ENCODE measurements at regions not wholly inside any gene's neighbourhood (a gene's known extent, or its start where the extent isn't known, plus 50 kb on each side); places are given as distances from the start of the nearest gene placed in this dataset.

- H3K4me3 ChIP-seq (ENCODE audit: low read length), result peak overlapping the region; percentile 60
- Mint-ChIP-seq H3K27me3 (peaks cover 13% of the 10 kb centered on the region), H3K9me3 (no peaks in the 10 kb centered on the region), H3K36me3 (ENCODE audit: low read depth) (peaks cover 18% of the 10 kb centered on the region), H3K27ac (peak overlapping the region; percentile 100), H3K4me1 (ENCODE audit: low read depth) (peaks cover 57% of the 10 kb centered on the region), H3K4me3 (peak overlapping the region; percentile 98)
- CTCF ChIA-PET, result interaction anchor here (1.3 to 5.1 kb wide), 3 partner anchors 159 to 307 kb away, joined by 3 to 25 read pairs (median 14); no protein-coding TSS in a partner anchor
- intact Hi-C loops (cut with DNase I, micrococcal nuclease), result loop anchor here (2.0 to 10.0 kb wide), 5 partner anchors 41 to 310 kb away; no protein-coding TSS in a partner anchor
- ATAC-seq (ENCODE audit: poor library complexity) (peak; percentile 16), DNase-seq (peak in 12 of 14 experiments; percentile 28 to 86 (median 41))
- H3K9me3 ChIP-seq (ENCODE audit: control insufficient read depth in 1 of 2, insufficient read depth in 1 of 2, low read length in 2 of 2), result no peaks in the 10 kb centered on the region
- no peaks in the 10 kb centered on the region for H3K27me3 ChIP-seq (ENCODE audit: control insufficient read depth in 1 of 2, insufficient read depth in 2 of 2, low read length in 2 of 2)
- TF ChIP-seq CTCF (IDR thresholded peaks at IDR 0.05), result no peak
- H3K4me1 ChIP-seq (ENCODE audit: insufficient read depth, low read length), result peaks cover 44% of the 10 kb centered on the region
- peak overlapping the region in 1 of 2 donors; percentile 52 for H3K27ac ChIP-seq (ENCODE audit: low read depth in 1 of 2, low read length in 2 of 2)
- POLR2A ChIA-PET, result interaction anchor here (0.6 to 10.8 kb wide), 9 partner anchors 8 to 306 kb away, joined by 3 to 523 read pairs (median 6); partner anchors contain the start of gene TBL1XR1
- H3K36me3 ChIP-seq (ENCODE audit: insufficient read depth, low read length), result no peaks in the 10 kb centered on the region
These were observed 161.1 kb upstream of the TBL1XR1 start for GRCh38 chr3:177358091-177358976.

DNA sequence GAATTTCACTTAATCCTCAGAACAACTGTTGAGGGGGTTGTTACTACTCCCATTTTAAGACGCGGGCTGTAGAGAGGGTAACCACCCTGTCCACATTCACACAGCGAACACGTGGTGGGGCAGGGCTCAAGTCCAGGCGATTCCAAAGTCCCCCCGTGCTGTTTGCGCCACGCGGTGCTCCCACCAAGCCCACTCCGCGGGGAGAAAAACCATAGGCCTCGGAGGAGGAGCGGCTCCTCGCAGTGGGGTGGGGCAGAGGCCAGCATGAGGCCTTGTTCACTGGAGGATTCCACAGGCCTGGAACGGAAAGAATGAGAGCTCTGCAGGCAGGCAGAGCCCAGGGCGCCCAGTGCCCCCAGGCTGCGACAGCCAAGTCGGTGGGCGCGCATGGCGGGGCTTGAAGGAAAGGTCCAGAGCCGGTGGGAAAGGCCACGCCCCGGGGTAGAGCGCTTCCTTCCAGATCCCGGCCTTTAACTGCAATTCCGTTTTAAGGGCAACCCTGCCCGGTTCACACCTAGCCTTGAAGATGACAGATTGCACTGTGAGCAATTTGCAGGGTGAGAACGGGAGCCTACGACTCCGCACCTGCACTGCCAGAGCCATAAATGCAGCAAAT is 161.8 kb upstream of the TBL1XR1 start:
- Mint-ChIP-seq H3K4me1 (ENCODE audit: low read depth) (peaks cover 57% of the 10 kb centered on the region), H3K4me3 (peak overlapping the region; percentile 98), H3K9me3 (no peaks in the 10 kb centered on the region), H3K27me3 (peaks cover 13% of the 10 kb centered on the region), H3K27ac (peak overlapping the region; percentile 100), H3K36me3 (ENCODE audit: low read depth) (peaks cover 18% of the 10 kb centered on the region)
- ATAC-seq (ENCODE audit: poor library complexity) (peak; percentile 35), DNase-seq (peak; percentile 20 to 73 (median 42))
- Histone ChIP-seq H3K9me3 (ENCODE audit: control insufficient read depth in 1 of 2, insufficient read depth in 1 of 2, low read length in 2 of 2) (no peaks in the 10 kb centered on the region), H3K27me3 (ENCODE audit: control insufficient read depth in 1 of 2, insufficient read depth in 2 of 2, low read length in 2 of 2) (no peaks in the 10 kb centered on the region), H3K27ac (ENCODE audit: low read depth in 1 of 2, low read length in 2 of 2) (peak overlapping the region; percentile 36 to 52), H3K4me3 (ENCODE audit: low read length) (peak overlapping the region; percentile 60), H3K4me1 (ENCODE audit: insufficient read depth, low read length) (peaks cover 44% of the 10 kb centered on the region), H3K36me3 (ENCODE audit: insufficient read depth, low read length) (no peaks in the 10 kb centered on the region)
- intact Hi-C loops (cut with DNase I, micrococcal nuclease), result loop anchor here (1.0 to 10.0 kb wide), 7 partner anchors 42 to 310 kb away; partner anchors contain the start of gene TBL1XR1 (in 1 of the 2)
- ChIA-PET POLR2A (interaction anchor here (0.8 to 10.8 kb wide), 35 partner anchors 9 to 963 kb away, joined by 3 to 523 read pairs (median 5); partner anchors contain the start of gene TBL1XR1), CTCF (interaction anchor here (1.0 to 5.1 kb wide), 6 partner anchors 157 to 308 kb away, joined by 3 to 25 read pairs (median 6); no protein-coding TSS in a partner anchor)
- no peak for TF ChIP-seq CTCF (IDR thresholded peaks at IDR 0.05)
